A673 (cell line): ENCODE measurements at regions not wholly inside any gene's neighbourhood (a gene's known extent, or its start where the extent isn't known, plus 50 kb on each side); places are given as distances from the start of the nearest gene placed in this dataset.

Experiments
- CTCF ChIP-seq: fragments of 300-800, 200-600 bp; sonication (generic); conservative IDR thresholded peaks from 2 replicates; pipeline ENCODE4 v1.5.1; 2017; ENCODE audit warnings: low read depth, mild to moderate bottlenecking, antibody characterized with exemption, low read length, moderate library complexity, mixed read lengths
- EZH2 ChIP-seq: fragments of 200-600 bp; sonication (generic); IDR thresholded peaks from 2 replicates; pipeline ENCODE4 v1.6.1; 2017; ENCODE audit warnings: borderline replicate concordance, low read depth, mild to moderate bottlenecking, mixed read lengths, antibody characterized with exemption, low read length; ENCODE audit not compliant: poor library complexity, severe bottlenecking

GRCh38 chr2:163155925-163156324 lies 317.4 kb upstream of the KCNH7 start:
- TF ChIP-seq EZH2 = no peak
- no peak for TF ChIP-seq CTCF
